ENCODE measurements at regions not wholly inside any gene's neighbourhood (a gene's known extent, or its start where the extent isn't known, plus 50 kb on each side); places are given as distances from the start of the nearest gene placed in this dataset.

GRCh38 chr6:6503191-6503590 lies 85.3 kb upstream of the LY86 start:
- H3K9me2 ChIP-seq (ENCODE audit: insufficient read depth), result no peaks in the 10 kb centered on the region

More at GRCh38 chr6:6503191-6503590, 85.3 kb upstream of the LY86 start:
- no peak overlapping the region for H3K9ac ChIP-seq (ENCODE audit: low read length)
- ChIA-PET POLR2A (no interaction called here), RAD21 (ENCODE audit: low non-redundant PET in 1 of 2, low total read pairs in 2 of 2, uncharacterized antibody in 2 of 2, unreplicated experiment in 2 of 2) (no interaction called here), CTCF (no interaction called here)
- H2AFZ ChIP-seq (ENCODE audit: low read depth, low read length, poor library complexity, severe bottlenecking), result no peak overlapping the region
- H3K79me2 ChIP-seq (ENCODE audit: insufficient read depth, low read length), result no peaks in the 10 kb centered on the region
- H3K4me1 ChIP-seq (ENCODE audit: control insufficient read depth in 1 of 2, insufficient read depth in 2 of 2, low read length in 2 of 2), result no peaks in the 10 kb centered on the region
- intact Hi-C loops (cut with micrococcal nuclease), result no loop called here
- peaks cover 41% of the 10 kb centered on the region; the same call in 1 of the 2 replicates for H3K27me3 ChIP-seq (ENCODE audit: insufficient read depth, low read length)
- no TSS peak for BruUV-seq (replicated peaks)
- no peaks in the 10 kb centered on the region for H4K20me1 ChIP-seq (ENCODE audit: insufficient read depth)
- H3K36me3 ChIP-seq (ENCODE audit: control insufficient read depth in 1 of 2, insufficient read depth in 2 of 2, low read length in 2 of 2), result no peaks in the 10 kb centered on the region
- TF ChIP-seq ZNF274 (IDR thresholded peaks at IDR 0.05; ENCODE audit: low read depth, low read length) (no peak), SIN3A (IDR thresholded peaks at IDR 0.05; ENCODE audit: low read depth) (no peak), REST (IDR thresholded peaks at IDR 0.05; ENCODE audit: low read depth) (no peak), EGR1 (IDR thresholded peaks at IDR 0.05; ENCODE audit: low read depth) (no peak), CBX3 (IDR thresholded peaks at IDR 0.05; ENCODE audit: low read depth) (no peak), SP1 (IDR thresholded peaks at IDR 0.05; ENCODE audit: low read depth) (no peak), RAD21 (IDR thresholded peaks at IDR 0.05; ENCODE audit: low read depth) (no peak), POLR2AphosphoS5 (IDR thresholded peaks at IDR 0.05; ENCODE audit: low read depth, low read length) (no peak), CEBPB (IDR thresholded peaks at IDR 0.05; ENCODE audit: low read depth) (no peak), ZFX (IDR thresholded peaks at IDR 0.05) (no peak), ELF1 (IDR thresholded peaks at IDR 0.05; ENCODE audit: borderline replicate concordance, low read depth) (no peak), FOSL1 (IDR thresholded peaks at IDR 0.05; ENCODE audit: low read depth) (no peak), ATF3 (IDR thresholded peaks at IDR 0.05) (no peak), EZH2phosphoT487 (IDR thresholded peaks at IDR 0.05; ENCODE audit: borderline replicate concordance) (no peak), EZH2 (IDR thresholded peaks at IDR 0.05) (no peak), TCF7L2 (IDR thresholded peaks at IDR 0.05; ENCODE audit: borderline replicate concordance, extremely low read depth, insufficient read depth, insufficient read length) (no peak), JUND (IDR thresholded peaks at IDR 0.05) (no peak)
- TF ChIP-seq, protein P1, sequence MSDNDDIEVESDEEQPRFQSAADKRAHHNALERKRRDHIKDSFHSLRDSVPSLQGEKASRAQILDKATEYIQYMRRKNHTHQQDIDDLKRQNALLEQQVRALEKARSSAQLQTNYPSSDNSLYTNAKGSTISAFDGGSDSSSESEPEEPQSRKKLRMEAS (IDR thresholded peaks at IDR 0.05), result no peak
- no peak for ATAC-seq
- H3K4me2 ChIP-seq (ENCODE audit: low read length), result no peak overlapping the region
- no peak overlapping the region for H3K27ac ChIP-seq (ENCODE audit: low read depth, low read length)
- H3K4me3 ChIP-seq (replicated peaks in 1 of 2; ENCODE audit: low read depth in 1 of 2, low read length in 2 of 2), result no peak overlapping the region
- H3K9me3 ChIP-seq (ENCODE audit: control insufficient read depth in 1 of 2, insufficient read depth in 1 of 2, low read depth in 1 of 2, low read length in 2 of 2), result no peaks in the 10 kb centered on the region
- DNase-seq (ENCODE audit: low read depth, low spot score), result no peak

All from HCT116 (cell line).